NCI-H2029 treated with DMSO at 0.1 percent for 48 hours (cell line): ENCODE measurements at regions not wholly inside any gene's neighbourhood (a gene's known extent, or its start where the extent isn't known, plus 50 kb on each side); places are given as distances from the start of the nearest gene placed in this dataset.
"Not testable (repeated sequence)": the region's sequence is repeated elsewhere in the genome, so short reads cannot be mapped to it uniquely, and the experiment has no call there.

ENCODE experiments used
- DNase-seq: peaks from one replicate; lab custom pipeline; 2025; lab: John Stamatoyannopoulos, UW

DNA sequence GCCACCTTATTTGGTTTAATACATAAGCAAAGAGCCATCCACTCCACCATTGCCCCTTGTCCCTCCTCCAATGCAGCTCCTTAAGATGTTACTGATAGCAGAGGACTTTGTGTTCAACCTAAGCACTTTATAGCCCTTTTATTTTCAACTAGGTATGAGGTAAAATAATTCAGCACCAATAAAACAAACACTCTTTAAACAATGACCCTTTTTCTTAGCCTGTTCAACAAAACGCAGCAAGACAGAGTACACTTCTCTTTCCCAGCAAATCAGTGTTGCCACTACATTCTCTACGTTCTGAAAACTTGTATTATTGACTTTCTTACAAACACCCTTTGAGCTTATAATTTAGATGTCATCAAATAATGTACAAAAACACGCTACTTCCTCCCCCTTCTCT, 104.0 kb upstream of the IGLL5 start:
- no peak for DNase-seq

DNA sequence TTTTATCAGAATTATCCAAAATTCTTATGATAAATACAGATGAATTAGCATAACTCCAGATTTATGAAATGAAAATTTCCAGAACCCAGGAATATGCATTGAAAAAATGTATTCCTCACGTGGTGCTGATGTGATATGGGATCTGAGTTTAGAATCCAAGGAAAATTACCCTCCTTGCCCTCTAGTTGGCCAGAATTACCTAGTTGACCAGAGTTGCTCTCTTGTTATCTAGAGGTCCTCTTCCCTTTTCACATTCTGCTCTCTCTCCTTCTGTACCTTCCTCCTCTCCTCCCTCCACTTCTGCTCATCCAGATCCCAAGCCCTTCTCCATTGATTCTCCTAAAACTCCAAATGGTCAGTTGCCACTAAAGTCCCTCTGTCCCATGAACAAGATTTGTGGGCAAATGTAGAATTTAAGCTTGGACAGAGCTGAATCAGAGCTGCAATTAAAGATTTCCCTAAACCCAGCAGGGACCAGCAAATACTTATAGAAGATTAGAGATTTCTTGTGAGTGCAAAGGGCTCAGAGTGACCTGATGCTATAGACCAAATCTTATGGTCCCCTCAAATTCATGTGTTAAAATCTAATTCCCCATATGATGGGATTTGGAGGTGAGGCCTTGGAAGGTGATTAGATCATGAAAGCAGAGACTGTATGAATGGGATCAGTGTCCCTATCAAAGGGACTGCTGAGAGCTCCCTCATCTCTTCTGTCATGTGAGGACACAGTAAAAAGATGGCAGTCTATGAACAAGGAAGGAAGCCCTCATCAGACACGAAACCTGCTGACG, 103.2 kb upstream of the IGLL5 start:
- DNase-seq, result no peak

DNA sequence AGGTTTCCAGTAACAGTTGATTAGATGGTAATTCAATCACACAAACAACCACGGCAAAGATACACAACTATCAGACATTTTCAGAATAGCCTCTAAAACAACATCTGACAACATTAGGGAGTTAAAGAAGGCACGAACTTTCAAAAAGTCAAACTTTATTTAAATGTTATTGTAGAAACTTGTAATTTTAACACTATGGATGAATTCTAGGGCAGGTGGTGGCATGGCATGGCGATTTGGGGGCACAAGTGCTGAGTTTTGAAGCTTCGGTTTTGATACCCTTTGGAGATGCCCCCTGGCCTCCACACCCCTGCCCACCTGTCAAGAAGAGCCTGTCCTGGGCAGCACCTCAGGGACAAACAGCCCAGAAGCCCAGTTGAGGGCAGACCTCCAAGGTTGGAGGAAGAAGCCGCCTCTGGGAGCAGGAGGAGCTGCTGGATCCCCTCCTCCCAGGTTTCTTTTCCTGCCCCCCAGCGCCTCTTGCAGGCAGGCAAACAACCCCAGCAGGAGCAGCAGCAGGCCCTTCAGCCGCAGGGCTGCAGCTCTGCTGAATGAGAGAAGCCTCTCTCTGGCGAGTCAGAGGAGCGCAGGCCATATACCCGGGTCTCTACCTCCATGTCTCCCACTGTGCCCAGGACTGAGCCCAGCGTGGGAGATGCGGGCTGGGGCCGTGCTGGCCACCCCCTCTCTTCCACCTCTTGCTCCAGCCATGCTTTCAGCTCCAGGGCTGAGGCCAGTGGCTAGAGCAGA, 102.1 kb upstream of the IGLL5 start:
- DNase-seq, result no peak

DNA sequence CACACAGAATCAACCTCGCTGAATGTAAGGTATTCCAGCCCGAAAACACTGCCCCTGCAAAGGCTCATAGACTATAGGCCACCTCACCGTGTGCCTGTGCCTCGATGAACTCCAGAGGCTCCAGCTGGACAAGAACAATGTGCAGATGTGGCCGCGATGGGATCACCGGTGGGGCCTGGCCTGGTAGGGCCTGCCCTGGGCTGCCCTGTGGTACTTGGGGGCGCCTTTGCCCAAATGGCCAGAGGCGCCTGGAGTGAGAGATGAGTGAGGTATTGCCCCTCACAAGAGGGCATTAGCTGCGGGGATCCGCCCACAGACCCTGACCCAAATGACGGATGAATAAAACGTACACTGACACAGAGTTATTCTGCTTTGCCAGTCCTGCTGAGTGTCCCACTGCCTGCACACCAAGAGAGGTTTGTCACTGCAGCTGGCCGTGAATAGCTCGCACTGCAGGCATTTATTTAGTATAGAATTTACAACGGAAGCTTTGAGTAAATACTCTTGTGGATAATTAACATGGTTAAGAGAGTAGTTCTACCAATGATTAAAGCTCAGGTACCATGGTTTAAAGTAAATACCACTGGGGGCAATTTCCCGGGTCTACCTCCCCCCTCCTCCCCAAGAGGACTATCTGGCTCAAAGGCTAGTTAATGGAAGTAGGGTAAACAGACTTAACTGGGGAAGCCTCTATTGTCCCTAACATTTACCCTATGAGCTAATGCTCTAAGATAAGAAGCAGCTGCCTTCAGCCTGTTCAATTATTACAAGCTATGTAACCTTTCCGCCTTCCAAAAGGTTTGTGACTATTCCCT, 101.1 kb upstream of the IGLL5 start:
- DNase-seq, result peak; percentile 95

DNA sequence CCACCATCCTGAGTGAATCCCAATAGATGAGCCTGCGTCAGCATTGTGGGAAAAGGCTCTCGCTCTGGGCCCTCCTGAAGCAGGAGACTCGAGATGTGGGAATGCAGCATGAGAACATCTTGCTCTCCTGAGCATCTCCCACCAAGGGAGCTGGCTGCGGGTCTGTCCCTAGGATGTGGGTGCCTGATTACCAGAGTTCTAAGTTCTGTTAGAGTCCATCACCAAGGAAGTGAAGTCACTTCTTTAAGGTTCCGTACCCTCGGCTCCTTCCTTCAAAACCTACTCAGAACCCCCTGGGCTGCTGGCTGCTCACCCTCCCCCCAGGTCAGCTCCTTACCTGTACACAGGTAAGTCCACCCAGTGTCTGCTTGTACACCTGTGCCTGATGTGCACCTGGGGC, 100.5 kb upstream of the IGLL5 start:
- no peak for DNase-seq

DNA sequence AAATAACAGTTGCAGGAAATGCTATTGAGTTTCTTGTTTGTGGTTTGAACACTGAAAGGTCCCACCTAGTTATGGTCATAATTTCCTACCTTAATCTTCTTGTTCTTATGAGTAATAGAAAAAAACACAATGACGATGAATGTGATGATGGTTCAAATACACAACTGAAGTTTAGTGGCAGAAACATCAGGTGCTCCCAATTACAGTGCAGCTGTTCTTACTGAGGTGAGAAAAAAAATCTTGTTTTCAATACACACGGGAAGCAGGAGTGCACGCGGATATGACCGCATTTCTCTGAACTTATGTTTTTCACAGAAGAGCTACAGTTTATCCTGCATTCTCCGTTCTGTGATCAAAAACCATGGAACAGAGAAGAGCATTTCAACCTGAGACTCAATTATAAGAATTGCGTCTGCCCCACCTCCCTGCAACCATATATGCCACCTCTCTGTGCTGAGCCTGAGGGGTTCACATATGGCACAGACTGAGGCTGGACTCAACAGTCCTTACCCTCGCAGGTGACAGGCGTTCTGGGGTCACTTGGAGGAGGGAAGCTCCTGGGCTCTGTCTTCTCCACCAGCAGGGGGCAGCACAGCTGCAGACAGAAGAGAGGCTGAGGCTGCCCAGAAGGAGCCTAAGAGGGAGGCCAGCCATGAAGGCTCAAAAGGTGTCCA, 99.7 kb upstream of the IGLL5 start:
- peak; percentile 12 for DNase-seq

DNA sequence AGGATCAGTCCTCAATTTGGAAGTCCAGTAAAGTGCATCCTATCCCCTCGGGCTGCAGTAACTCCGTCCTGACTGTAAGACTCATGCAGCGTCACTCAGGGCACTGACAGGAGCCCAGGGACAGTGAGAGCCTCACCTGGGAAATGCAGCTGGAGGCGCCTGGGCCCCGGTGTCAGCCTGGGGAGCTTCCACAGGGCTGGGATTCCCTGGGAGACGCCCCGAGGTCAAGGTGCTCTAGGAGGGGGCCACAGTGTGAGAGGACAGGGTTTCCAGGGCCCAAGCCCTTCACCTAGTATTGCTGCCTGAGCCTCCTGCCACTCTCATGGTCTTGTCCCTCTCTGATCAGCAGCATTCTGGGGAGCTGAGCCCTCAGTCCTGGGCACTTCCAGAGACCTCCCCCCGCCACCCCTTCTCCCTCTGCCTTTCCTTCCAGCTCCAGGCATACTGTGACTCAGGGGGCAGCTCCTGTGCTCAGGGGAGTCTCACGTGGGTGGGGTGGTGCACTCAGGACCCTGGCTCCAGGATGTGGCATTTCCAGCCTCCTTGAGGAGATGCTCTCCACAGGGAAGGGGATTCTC, 99.1 kb upstream of the IGLL5 start:
- DNase-seq, result no peak

DNA sequence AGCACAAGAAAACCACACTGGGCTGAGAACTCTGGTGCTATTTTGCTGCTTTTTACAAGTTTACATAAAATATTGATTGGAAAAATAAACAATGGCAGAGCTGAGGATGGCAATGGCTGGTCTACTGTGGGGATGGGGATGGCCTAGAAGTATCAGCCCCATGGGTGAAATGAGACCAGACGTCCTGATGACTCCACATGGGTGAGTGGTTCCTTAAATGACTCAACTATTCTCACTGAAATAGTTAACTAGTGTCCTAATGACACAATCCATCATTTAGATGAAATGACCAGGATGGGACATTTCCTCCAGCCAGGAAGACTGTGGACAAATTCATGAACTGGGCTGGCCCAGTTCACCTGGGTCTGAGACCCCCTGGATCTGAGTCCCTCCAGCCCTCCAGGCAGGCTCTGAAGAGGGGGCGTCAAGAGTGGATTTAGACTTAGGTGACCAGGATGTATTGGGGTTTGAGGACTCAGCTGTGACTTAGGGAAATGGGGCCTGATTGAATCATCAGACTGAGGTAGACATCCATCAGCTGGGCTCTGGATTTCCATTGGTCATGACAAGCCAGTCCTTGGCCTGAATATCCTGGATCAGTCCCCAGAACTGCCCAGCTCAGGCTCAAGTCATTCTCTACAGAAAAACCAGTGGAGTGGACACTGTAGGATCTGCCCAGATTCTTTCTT, 98.2 kb upstream of the IGLL5 start:
- DNase-seq, result no peak

DNA sequence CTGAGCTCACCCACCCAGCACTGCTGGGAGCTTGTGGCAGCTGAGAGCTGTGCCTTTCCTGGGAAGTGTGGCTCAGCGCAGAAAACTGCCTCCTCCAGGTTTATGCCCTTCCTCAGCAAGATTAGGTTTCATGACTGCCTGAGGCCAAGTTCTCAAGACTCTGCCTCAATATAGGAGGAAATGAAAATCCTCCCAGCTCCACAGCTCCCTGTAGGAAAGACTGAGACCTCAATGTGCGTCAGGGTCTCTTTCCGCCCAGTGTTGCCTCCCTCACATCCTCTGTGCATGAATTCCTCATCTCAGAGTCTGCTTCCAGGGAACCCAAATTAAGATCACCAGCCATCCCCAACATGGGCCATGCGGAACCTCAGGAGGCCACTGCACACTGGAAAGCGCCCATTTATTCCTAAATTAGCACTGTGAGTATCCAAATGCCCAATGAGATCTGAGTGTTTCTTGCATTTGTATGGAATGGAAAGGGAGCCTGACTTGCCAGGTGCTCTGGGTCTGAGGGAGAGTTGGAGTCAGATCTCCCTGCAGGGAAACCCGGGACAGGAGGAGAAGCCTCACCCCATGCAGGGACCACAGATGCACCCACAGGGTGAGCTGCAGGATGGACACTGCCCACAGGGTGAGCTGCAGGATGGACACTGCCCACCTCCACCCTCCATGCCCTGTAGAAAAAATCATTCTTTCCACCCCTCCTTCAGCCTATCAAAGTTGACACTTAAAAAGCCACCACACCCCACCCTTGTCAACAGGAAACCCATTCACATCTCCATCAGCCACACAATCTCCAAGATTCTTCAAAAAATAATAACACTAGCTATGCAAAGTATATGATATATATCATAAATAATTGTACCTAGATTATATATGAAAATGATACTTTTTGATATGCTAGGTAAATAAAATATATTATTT, 97.4 kb upstream of the IGLL5 start:
- DNase-seq, result no peak

DNA sequence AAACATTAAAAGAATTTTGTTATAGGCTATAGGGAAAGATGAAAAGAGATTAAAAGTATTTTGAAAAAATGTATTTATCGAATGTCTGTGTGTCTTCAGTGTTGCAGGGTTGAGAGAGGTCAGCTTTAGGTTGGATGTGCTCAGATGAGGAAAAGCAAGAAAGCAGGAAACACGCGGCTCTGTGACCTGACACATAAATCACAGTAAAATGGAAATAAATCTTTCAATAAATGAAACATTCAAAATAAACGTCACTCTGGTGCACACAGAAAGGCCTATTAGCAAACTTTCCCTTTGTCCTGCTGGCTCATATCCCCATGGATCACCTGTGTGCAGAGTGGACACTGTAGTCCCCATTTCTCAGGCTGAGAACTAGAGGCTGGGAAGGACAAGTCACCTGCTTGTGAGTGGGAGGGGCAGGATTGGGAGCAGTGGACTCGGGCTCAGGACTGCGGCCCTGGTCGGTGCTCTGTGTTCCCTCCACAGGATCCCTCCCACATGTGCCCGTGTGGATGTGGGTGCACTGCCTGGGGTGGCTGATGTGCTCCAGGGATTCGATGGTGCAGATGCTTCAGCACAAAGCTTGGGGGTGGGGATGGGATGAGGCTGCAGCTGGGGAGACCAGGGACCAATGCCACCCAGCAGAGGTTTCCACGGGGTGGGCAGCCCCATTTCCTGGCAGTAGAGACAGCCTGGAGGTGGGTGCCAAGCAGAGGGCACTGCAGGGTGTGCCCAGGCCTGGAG, 96.0 kb upstream of the IGLL5 start:
- DNase-seq, result no peak

DNA sequence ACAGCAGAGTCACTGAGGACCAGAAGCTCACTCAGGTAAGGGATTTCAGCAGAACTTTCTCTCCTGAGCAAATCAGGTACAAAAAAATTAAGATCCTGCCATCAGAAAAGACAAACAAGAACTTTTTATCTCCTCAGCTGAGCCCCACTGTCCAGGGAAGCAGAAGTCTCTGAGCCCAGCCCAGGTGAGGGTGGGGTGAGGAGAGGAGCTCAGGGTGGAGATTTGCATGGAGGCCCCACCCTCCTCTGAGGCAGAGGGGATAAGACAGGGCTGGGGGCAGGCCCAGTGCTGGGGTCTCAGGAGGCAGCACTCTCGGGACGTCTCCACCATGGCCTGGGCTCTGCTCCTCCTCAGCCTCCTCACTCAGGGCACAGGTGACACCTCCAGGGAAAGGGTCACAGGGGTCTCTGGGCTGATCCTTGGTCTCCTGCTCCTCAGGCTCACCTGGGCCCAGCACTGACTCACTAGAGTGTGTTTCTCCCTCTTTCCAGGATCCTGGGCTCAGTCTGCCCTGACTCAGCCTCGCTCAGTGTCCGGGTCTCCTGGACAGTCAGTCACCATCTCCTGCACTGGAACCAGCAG, 95.3 kb upstream of the IGLL5 start:
- not testable (repeated sequence) for DNase-seq

DNA sequence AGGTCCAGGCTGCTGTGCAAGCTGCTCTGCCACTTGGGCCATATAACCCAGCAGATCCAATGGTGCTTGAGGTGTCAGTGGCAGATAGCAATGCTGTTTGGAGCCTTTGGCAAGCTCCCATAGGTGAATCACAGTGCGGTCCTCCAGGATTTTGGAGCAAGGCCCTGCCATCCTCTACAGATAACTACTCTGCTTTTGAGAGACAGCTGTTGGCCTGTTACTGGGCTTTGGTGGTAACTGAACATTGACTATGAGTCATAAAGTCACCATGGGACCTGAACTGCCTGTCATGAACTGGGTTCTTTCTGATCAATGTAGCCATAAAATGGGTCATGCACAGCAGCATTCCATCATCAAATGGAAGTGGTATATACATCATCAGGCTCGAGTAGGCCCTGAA, 92.0 kb upstream of the IGLL5 start:
- DNase-seq, result not testable (repeated sequence)

DNA sequence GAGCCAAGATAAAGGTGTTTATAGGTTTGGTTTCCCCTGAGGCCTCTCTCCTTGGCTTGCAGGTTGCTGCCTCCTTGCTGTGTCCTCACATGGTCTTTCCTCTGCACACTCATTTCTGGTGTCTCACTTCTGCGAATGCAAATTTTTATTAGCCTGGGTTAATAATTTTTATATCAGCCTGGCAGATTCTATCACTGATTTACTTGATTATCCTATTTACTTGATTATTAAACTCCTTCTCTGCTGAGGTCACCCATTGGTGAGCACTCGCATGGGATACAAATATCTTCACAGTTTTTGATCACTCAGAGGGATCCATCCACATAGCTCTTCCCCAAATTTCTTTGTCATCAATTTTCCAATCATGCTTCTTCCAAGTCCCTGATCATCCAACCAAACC, 90.9 kb upstream of the IGLL5 start:
- no peak for DNase-seq

DNA sequence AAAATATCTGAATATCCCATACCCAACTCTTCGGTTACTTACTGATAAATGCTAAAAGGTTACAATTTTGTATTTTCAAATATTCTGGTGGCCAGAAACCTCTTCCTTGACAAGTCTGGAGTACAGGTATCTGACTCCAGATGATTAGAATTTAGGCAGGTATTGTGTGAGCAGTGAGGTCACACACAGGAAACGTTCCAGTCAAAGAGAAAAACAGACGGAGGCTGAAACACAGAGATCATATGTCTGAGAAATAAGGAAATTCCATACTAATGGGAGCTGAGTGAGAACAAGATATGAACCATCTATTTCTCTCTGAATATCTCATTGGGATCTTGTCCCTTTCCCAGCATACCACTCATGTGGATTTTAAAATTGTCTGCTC, 89.4 kb upstream of the IGLL5 start:
- DNase-seq, result no peak

DNA sequence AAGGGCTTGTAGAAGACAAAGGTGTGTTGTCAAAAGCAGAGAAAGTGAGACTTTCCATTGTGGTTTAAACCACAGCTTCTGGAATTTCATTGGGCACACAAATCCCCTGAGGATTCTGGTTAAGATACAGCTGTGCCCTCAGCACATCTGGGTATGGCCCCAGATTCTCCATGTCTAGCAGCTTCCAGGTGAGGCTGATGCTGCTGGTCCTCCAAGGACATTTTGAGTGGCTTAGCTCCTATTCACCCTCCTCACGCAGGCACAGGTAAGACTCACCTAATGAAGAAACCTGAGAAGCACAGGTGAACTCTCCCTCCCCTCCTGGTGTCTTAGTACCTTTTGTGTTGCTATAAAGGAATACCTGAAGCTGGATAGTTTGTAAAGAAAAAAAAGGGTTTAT, 88.9 kb upstream of the IGLL5 start:
- DNase-seq, result no peak

DNA sequence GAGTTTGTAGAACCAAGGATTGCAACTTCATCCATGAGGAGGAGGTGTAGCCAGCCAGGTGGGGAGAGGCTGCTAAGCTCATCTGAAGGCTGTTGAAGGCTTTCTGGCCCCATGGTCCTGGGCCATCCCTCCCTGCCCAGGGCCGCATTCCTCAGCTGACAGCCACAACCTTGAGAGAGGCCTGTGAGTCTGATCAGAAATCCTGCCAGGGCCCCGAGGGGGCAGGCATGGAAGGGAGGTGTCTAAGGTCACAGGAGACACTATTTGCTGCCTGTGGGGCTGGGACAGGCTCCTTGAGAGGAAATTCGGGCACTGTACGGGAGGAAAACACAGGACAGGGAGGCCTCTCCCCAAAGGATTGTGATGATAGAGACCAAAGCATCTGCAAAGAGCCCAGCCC, 88.1 kb upstream of the IGLL5 start:
- no peak for DNase-seq

DNA sequence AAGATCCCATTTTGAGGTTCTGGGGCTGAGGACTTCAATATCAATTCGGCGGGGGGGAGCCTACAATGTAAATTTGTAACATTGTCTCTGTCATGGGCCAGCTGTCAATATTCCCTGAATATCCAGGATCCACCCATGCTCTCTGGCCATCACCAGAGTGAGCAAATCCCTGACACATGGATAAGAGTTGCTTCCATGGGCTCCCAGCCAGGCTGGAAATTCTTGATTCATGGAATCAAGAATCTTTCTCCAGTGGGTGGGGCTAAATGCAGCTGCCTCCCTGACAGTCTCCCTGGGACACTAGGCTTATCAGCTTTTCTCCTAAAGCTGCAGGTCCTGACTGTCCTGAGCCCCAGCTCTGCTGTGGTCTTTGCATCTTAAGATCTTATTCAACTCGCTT, 86.9 kb upstream of the IGLL5 start:
- DNase-seq, result no peak

DNA sequence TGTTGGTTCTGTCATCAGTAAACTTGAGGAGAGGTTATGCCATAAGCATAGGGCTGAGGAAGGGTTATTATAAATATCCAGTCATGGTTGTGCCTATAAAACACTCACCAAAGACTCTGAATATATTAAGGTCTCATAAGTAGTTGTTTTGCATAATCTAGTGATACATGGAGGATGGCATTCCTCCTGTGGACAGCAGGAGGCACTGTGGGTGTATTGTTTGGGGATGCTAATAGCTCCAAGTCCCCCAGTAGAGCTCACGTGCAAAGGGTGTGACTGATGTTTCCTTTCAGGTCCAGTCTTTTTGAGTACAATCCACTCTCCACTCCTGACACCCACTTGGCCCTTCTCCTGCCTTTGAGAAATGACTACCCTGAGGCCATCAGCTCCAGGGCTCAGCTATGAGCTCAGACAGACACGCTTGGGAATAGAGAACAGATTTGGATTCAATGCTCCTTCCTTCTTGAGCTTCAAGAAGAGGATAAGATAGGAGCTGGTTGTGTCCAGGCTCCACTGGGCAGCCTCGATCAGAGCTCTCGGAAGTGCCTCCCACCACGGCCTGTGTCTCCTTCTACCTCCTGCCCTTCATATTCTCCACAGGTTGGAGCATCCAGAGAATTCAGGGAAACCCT, 85.2 kb upstream of the IGLL5 start:
- DNase-seq, result no peak
